B cell (primary cell): ENCODE measurements at regions not wholly inside any gene's neighbourhood (a gene's known extent, or its start where the extent isn't known, plus 50 kb on each side); places are given as distances from the start of the nearest gene placed in this dataset.

Source experiments
- CTCF ChIP-seq: fragments of 200-600 bp; IDR thresholded peaks from one replicate; pipeline ENCODE4 v1.8.0; 2022; ENCODE audit warnings: antibody characterized with exemption, mild to moderate bottlenecking
- EZH2 ChIP-seq: IDR thresholded peaks from 2 replicates; pipeline ENCODE4 v1.6.1; 2012; ENCODE audit warnings: borderline replicate concordance, low read depth, mild to moderate bottlenecking, moderate library complexity, low read length; ENCODE audit not compliant: insufficient read depth, poor library complexity, severe bottlenecking

- TF ChIP-seq EZH2 (no peak), CTCF (no peak)
Observed at GRCh38 chr1:90162216-90162615, 167.3 kb downstream of the ZNF326 start.
